Endothelial cell of umbilical vein (primary cell): ENCODE measurements at regions not wholly inside any gene's neighbourhood (a gene's known extent, or its start where the extent isn't known, plus 50 kb on each side); places are given as distances from the start of the nearest gene placed in this dataset.
A peak's percentile ranks its signal among the peaks of the same experiment; 100 is the strongest.

Experiments used
- BruUV-seq: library from RNA; stranded (reverse); fragments of 400-500 nt; replicated peaks from 2 replicates; lab custom pipeline; 2021; lab: Mats Ljungman, UMichigan
- CTCF ChIA-PET: fragments of 300-600, 350-600 bp; sonication (Branson Sonifier 250); formaldehyde crosslinking; loops from one replicate; lab custom pipeline; 2021; ENCODE audit warnings: antibody characterized with exemption, inconsistent platforms; lab: Charles Lee
- POLR2A ChIA-PET: fragments of 300-600, 350-600 bp; sonication (Branson Sonifier 250); formaldehyde crosslinking; loops from one replicate; lab custom pipeline; 2021; ENCODE audit warnings: antibody characterized with exemption, inconsistent platforms; lab: Charles Lee
- DNase-seq: peaks from one replicate; pipeline ENCODE4 v3.0.0-alpha.2; 2011; ENCODE audit warnings: low read depth, low spot score
- FAIRE-seq: peaks from 2 replicates; lab custom pipeline; 2011; peaks lifted over from hg19 to GRCh38; lab: Jason Lieb, UNC
- H2AFZ ChIP-seq: 2 replicates; pipeline ENCODE4 v1.6.0; 2012; ENCODE audit warnings: low read depth, low read length, control low read depth, inconsistent platforms
- H3K27ac ChIP-seq: 2 replicates; pipeline ENCODE4 v1.5.1; 2011; ENCODE audit warnings: low read depth, mild to moderate bottlenecking, control low read depth, low read length, moderate library complexity; ENCODE audit not compliant: insufficient read depth
- H3K27me3 ChIP-seq, 2 experiments: 2 replicates each; pipeline versions ENCODE4 v1.6.0 to v1.6.1; 2011; ENCODE audit warnings: low read length in 2 of 2, mixed read lengths in 1 of 2; ENCODE audit not compliant: control insufficient read depth in 2 of 2, insufficient read depth in 2 of 2
- H3K36me3 ChIP-seq, 2 experiments: 2 replicates in 1 of 2; 3 replicates in 1 of 2; pipeline ENCODE4 v1.5.1; 2011; ENCODE audit warnings: low read length in 2 of 2, mild to moderate bottlenecking in 1 of 2, moderate library complexity in 1 of 2; ENCODE audit not compliant: control insufficient read depth in 2 of 2, insufficient read depth in 2 of 2; ENCODE audit errors: extremely low read depth in 1 of 2
- H3K4me1 ChIP-seq: 3 replicates; pipeline ENCODE4 v1.5.1; 2011; ENCODE audit warnings: mild to moderate bottlenecking, low read length; ENCODE audit not compliant: control insufficient read depth, insufficient read depth; ENCODE audit errors: extremely low read depth
- H3K4me2 ChIP-seq: 2 replicates; pipeline ENCODE4 v1.6.1; 2011; ENCODE audit warnings: low read length, control low read depth, mixed read lengths; ENCODE audit not compliant: insufficient read depth
- H3K4me3 ChIP-seq, 3 experiments: fragments of 200-600 bp in 1 of 3; sonication (generic), shearing (Covaris generic) in 1 of 3; replicated peaks in 1 of 3; 2 replicates each; pipeline ENCODE4 v1.5.1; 2011 to 2016; ENCODE audit warnings: control low read depth in 3 of 3, low read length in 3 of 3, mild to moderate bottlenecking in 2 of 3, inconsistent platforms in 1 of 3, low read depth in 1 of 3, moderate library complexity in 1 of 3; ENCODE audit not compliant: insufficient read depth in 1 of 3
- H3K79me2 ChIP-seq: 2 replicates; pipeline ENCODE4 v1.6.0; 2012; ENCODE audit warnings: low read length, inconsistent platforms; ENCODE audit not compliant: control insufficient read depth, insufficient read depth
- H3K9ac ChIP-seq: replicated peaks from 2 replicates; pipeline ENCODE3; 2011; ENCODE audit warnings: low read length, control low read depth; ENCODE audit not compliant: insufficient read depth; ENCODE audit errors: extremely low read depth
- H3K9me1 ChIP-seq: replicated peaks from 3 replicates; pipeline ENCODE4 v1.6.0; 2011; ENCODE audit warnings: mild to moderate bottlenecking, low read length; ENCODE audit not compliant: control insufficient read depth, insufficient read depth; ENCODE audit errors: extremely low read depth
- H3K9me3 ChIP-seq: replicated peaks from 2 replicates; pipeline ENCODE4 v1.5.1; 2012; ENCODE audit warnings: low read length, inconsistent platforms; ENCODE audit not compliant: control insufficient read depth, insufficient read depth
- H4K20me1 ChIP-seq: replicated peaks from 2 replicates; pipeline ENCODE3; 2011; ENCODE audit warnings: mild to moderate bottlenecking, low read length; ENCODE audit not compliant: control insufficient read depth, insufficient read depth; ENCODE audit errors: extremely low read depth
- CTCF ChIP-seq, 2 donors: IDR thresholded peaks; 1 replicate in 1 of 2; 2 replicates in 1 of 2; pipeline ENCODE4 v1.5.1; 2011; ENCODE audit warnings: low read length in 2 of 2, mild to moderate bottlenecking in 2 of 2, moderate library complexity in 2 of 2, control low read depth in 1 of 2, inconsistent platforms in 1 of 2, low read depth in 1 of 2; ENCODE audit not compliant: insufficient read depth in 1 of 2; ENCODE audit errors: extremely low read depth in 1 of 2
- EZH2 ChIP-seq: IDR thresholded peaks from 2 replicates; pipeline ENCODE4 v1.6.1; 2012; ENCODE audit warnings: borderline replicate concordance, low read depth, mild to moderate bottlenecking, moderate library complexity, low read length, inconsistent platforms; ENCODE audit not compliant: severe bottlenecking
- FOS ChIP-seq: IDR thresholded peaks from 2 replicates; pipeline ENCODE4 v1.6.1; 2011; ENCODE audit warnings: mild to moderate bottlenecking, low read length, moderate library complexity, borderline replicate concordance; ENCODE audit not compliant: insufficient read depth
- GATA2 ChIP-seq: IDR thresholded peaks from 2 replicates; pipeline ENCODE4 v1.7.0; 2011; ENCODE audit warnings: low read depth, mild to moderate bottlenecking, moderate library complexity, mixed read lengths, low read length; ENCODE audit not compliant: insufficient read length, insufficient read depth
- JUN ChIP-seq: IDR thresholded peaks from 2 replicates; pipeline ENCODE4 v1.6.1; 2011; ENCODE audit warnings: borderline replicate concordance, low read depth; ENCODE audit not compliant: insufficient read length, insufficient read depth
- MYC ChIP-seq: IDR thresholded peaks from one replicate; pipeline ENCODE4 v1.6.1; 2011; ENCODE audit warnings: mild to moderate bottlenecking, low read depth, low read length
- POLR2A ChIP-seq: IDR thresholded peaks from 2 replicates; pipeline ENCODE4 v1.6.1; 2012; ENCODE audit warnings: low read depth, mild to moderate bottlenecking, control low read depth, low read length
- POLR2AphosphoS5 ChIP-seq: IDR thresholded peaks from 2 replicates; pipeline ENCODE4 v1.6.1; 2012; ENCODE audit warnings: low read depth, mild to moderate bottlenecking, control low read depth, low read length, moderate library complexity; ENCODE audit not compliant: insufficient read depth
- dilution Hi-C: fragments of 300-500 bp; cut with MboI; formaldehyde crosslinking; loops from one replicate; pipeline ENCODE4 v1.15.0; 2019; ENCODE audit warnings: low sequenced_read_pairs; ENCODE audit not compliant: extremely low pct_ligation_motif_present
- intact Hi-C: fragments of 100-400 bp; cut with micrococcal nuclease; formaldehyde crosslinking; loops from one replicate; pipeline ENCODE4 v1.10.0; 2022
- TF ChIP-seq, protein P1 (sequence below): IDR thresholded peaks from 2 replicates; pipeline ENCODE4 v1.6.1; 2011; ENCODE audit not compliant: insufficient read depth, insufficient read length

DNA sequence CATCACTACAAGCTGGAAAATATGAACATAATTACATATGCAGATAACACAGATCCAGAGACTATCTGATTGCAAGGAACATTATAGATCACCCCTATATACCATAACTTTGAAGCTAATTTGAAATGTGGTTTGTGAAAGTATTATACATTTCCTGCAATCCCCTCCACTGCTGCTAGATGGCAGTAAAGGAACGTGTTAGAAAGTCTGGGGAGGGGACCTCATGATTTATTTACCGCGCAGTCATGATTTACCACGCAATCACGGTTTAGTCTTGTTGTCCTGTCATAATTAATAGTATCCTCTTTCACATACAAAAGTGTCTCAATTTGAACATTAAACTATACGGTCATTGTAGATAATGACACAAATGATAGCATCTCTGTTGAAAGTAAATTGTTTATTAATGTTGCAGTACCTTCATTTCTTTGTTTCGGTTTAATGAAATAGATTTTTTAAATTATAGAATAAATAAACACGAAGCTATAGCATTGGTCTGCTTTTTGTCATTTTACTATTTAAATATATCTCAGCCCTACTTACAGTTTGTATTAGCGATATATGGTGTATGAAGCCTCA, 145.3 kb upstream of the PRSS1 start:
- dilution Hi-C loops: no loop called here
- Histone ChIP-seq H2AFZ (peak overlapping the region; percentile 71), H3K4me3 (peak overlapping the region in 2 of 3 experiments; percentile 45 to 68), H3K9me1 (no peaks in the 10 kb centered on the region), H3K27ac (no peak overlapping the region), H3K4me1 (peaks cover 7% of the 10 kb centered on the region), H3K27me3 (no peaks in the 10 kb centered on the region), H3K36me3 (no peaks in the 10 kb centered on the region), H3K9ac (no peak overlapping the region), H3K79me2 (no peaks in the 10 kb centered on the region), H4K20me1 (no peaks in the 10 kb centered on the region), H3K4me2 (peak overlapping the region; percentile 95), H3K9me3 (no peaks in the 10 kb centered on the region)
- intact Hi-C loops: loop anchor here (1.0 to 10.0 kb wide), 9 partner anchors 28 to 399 kb away; no protein-coding TSS in a partner anchor
- BruUV-seq: no TSS peak
- FAIRE-seq (no peak), DNase-seq (peak; percentile 71)
- CTCF ChIA-PET: interaction anchor here (0.6 to 6.1 kb wide), 48 partner anchors 9 to 636 kb away, joined by 3 to 86 read pairs (median 6); partner anchors contain the start of gene EPHB6
- no peak for TF ChIP-seq POLR2A
- peak; percentile 67 to 75 for TF ChIP-seq CTCF (IDR thresholded peaks at IDR 0.05; ENCODE audit: extremely low read depth in 1 of 2, insufficient read depth in 1 of 2, low read depth in 1 of 2, low read length in 2 of 2)
- POLR2A ChIA-PET: no interaction called here

GRCh38 chr7:142602756-142603155, 146.5 kb upstream of the PRSS1 start:
- no peak overlapping the region for H3K9ac ChIP-seq
- ChIA-PET CTCF (interaction anchor here (1.0 to 6.1 kb wide), 11 partner anchors 15 to 400 kb away, joined by 3 to 86 read pairs (median 24); no protein-coding TSS in a partner anchor), POLR2A (no interaction called here)
- H3K36me3 ChIP-seq: no peaks in the 10 kb centered on the region
- no peaks in the 10 kb centered on the region for H3K27me3 ChIP-seq
- H3K27ac ChIP-seq: no peak overlapping the region
- no peak for DNase-seq
- H4K20me1 ChIP-seq: no peaks in the 10 kb centered on the region
- no peak for TF ChIP-seq POLR2AphosphoS5
- TF ChIP-seq, protein P1, sequence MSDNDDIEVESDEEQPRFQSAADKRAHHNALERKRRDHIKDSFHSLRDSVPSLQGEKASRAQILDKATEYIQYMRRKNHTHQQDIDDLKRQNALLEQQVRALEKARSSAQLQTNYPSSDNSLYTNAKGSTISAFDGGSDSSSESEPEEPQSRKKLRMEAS: no peak
- no peak for TF ChIP-seq FOS
- no peak for TF ChIP-seq JUN
- TF ChIP-seq CTCF (IDR thresholded peaks at IDR 0.05; ENCODE audit: extremely low read depth in 1 of 2, insufficient read depth in 1 of 2, low read depth in 1 of 2, low read length in 2 of 2): no peak
- no peak for TF ChIP-seq POLR2A
- TF ChIP-seq EZH2: no peak
- TF ChIP-seq MYC: no peak
- TF ChIP-seq GATA2: no peak
- H2AFZ ChIP-seq: peak overlapping the region; percentile 62
- dilution Hi-C loops (no loop called here), intact Hi-C loops (loop anchor here (10.0 kb wide), 1 partner anchor 62 kb away; no protein-coding TSS in a partner anchor)
- no peaks in the 10 kb centered on the region for H3K9me1 ChIP-seq
- no peak overlapping the region for H3K4me2 ChIP-seq
- H3K79me2 ChIP-seq: no peaks in the 10 kb centered on the region
- H3K9me3 ChIP-seq: no peaks in the 10 kb centered on the region
- peaks cover 7% of the 10 kb centered on the region for H3K4me1 ChIP-seq
- BruUV-seq: no TSS peak
- no peak overlapping the region for H3K4me3 ChIP-seq
- no peak for FAIRE-seq
